Fibroblast of lung (primary cell): ENCODE measurements at regions not wholly inside any gene's neighbourhood (a gene's known extent, or its start where the extent isn't known, plus 50 kb on each side); places are given as distances from the start of the nearest gene placed in this dataset.

Experiments
- DNase-seq, 2 donors: peaks; one replicate each; pipeline versions ENCODE4 v3.0.0 to v3.0.0-alpha.2; 2010; ENCODE audit warnings: low read depth in 2 of 2
- H2AFZ ChIP-seq: 2 replicates; pipeline ENCODE4 v1.5.1; 2012; ENCODE audit warnings: low read length, control low read depth, inconsistent platforms
- H3K27ac ChIP-seq: 2 replicates; pipeline ENCODE4 v1.5.1; 2011; ENCODE audit warnings: low read length, control low read depth; ENCODE audit not compliant: insufficient read depth
- H3K27me3 ChIP-seq: 2 replicates; pipeline ENCODE4 v1.5.1; 2011; ENCODE audit warnings: mild to moderate bottlenecking, low read length; ENCODE audit not compliant: control insufficient read depth, insufficient read depth
- H3K36me3 ChIP-seq: 2 replicates; pipeline ENCODE4 v1.5.1; 2011; ENCODE audit warnings: low read length; ENCODE audit not compliant: control insufficient read depth, insufficient read depth
- H3K4me1 ChIP-seq: 2 replicates; pipeline ENCODE4 v1.5.1; 2011; ENCODE audit warnings: low read length; ENCODE audit not compliant: control insufficient read depth, insufficient read depth; ENCODE audit errors: extremely low read depth
- H3K4me2 ChIP-seq: 2 replicates; pipeline ENCODE4 v1.5.1; 2011; ENCODE audit warnings: low read length, control low read depth; ENCODE audit not compliant: insufficient read depth; ENCODE audit errors: extremely low read depth
- H3K4me3 ChIP-seq, 4 experiments: fragments of 200-600 bp in 1 of 4; sonication (generic) in 1 of 4; replicated peaks in 1 of 4; 2 replicates each; pipeline ENCODE4 v1.5.1; 2011 to 2016; ENCODE audit warnings: low read length in 4 of 4, low read depth in 3 of 4, mild to moderate bottlenecking in 3 of 4, control low read depth in 2 of 4, inconsistent platforms in 1 of 4, mixed read lengths in 1 of 4; ENCODE audit not compliant: insufficient read depth in 1 of 4; ENCODE audit errors: control extremely low read depth in 1 of 4
- H3K79me2 ChIP-seq: 2 replicates; pipeline ENCODE4 v1.5.1; 2012; ENCODE audit warnings: mild to moderate bottlenecking, low read length, inconsistent platforms; ENCODE audit not compliant: control insufficient read depth, insufficient read depth
- H3K9ac ChIP-seq: 2 replicates; pipeline ENCODE4 v1.5.1; 2011; ENCODE audit warnings: mild to moderate bottlenecking, low read length, control low read depth; ENCODE audit not compliant: insufficient read depth
- H3K9me3 ChIP-seq: 2 replicates; pipeline ENCODE4 v1.5.1; 2012; ENCODE audit warnings: low read depth, low read length; ENCODE audit not compliant: control insufficient read depth, insufficient read depth
- H4K20me1 ChIP-seq: 2 replicates; pipeline ENCODE4 v1.5.1; 2011; ENCODE audit warnings: low read length; ENCODE audit not compliant: control insufficient read depth, insufficient read depth; ENCODE audit errors: extremely low read depth
- CTCF ChIP-seq, 2 donors: IDR thresholded peaks in 1 of 2; conservative IDR thresholded peaks in 1 of 2; 1 replicate in 1 of 2; 2 replicates in 1 of 2; pipeline ENCODE4 v1.5.1; 2011 to 2012; ENCODE audit warnings: low read length in 2 of 2, control low read depth in 1 of 2, inconsistent platforms in 1 of 2, low read depth in 1 of 2, mild to moderate bottlenecking in 1 of 2
- EZH2 ChIP-seq: IDR thresholded peaks from 2 replicates; pipeline ENCODE4 v1.5.1; 2012; ENCODE audit warnings: low read length, control low read depth, mild to moderate bottlenecking; ENCODE audit errors: missing control alignments

GRCh38 chr5:38669361-38669880 lies 113.0 kb upstream of the LIFR start:
- H4K20me1 ChIP-seq, result no peaks in the 10 kb centered on the region
- H3K27ac ChIP-seq, result no peak overlapping the region
- no peaks in the 10 kb centered on the region for H3K36me3 ChIP-seq
- no peak for TF ChIP-seq EZH2
- TF ChIP-seq CTCF (conservative IDR thresholded peaks at IDR 0.05 in 1 of 2, IDR thresholded peaks at IDR 0.05 in 1 of 2; ENCODE audit: low read depth in 1 of 2, low read length in 2 of 2), result no peak
- H3K9me3 ChIP-seq, result no peaks in the 10 kb centered on the region
- no peaks in the 10 kb centered on the region for H3K79me2 ChIP-seq
- no peak overlapping the region for H3K9ac ChIP-seq
- H3K4me3 ChIP-seq, result no peak overlapping the region
- no peaks in the 10 kb centered on the region for H3K27me3 ChIP-seq
- H3K4me2 ChIP-seq, result no peak overlapping the region
- H3K4me1 ChIP-seq, result no peaks in the 10 kb centered on the region
- H2AFZ ChIP-seq, result no peak overlapping the region
- no peak for DNase-seq

DNA sequence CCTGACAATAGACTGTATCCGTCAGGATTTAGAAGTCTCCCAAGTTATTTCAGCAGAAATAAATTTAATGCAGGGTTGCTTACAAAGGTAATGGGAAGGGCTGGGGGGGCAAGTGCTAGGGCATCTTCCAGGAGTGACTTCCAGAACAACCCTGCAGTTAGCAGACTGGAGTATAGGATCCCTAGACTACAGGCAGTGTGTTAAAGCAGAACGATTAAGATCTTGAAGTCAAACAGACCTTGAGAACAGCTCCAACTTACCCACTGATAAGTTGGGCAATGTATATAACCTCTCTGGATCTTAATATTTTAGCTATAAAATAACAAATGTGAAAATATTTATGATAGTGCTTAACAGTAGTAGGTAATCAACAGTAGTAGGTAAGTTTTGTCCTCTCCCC lies 113.6 kb upstream of the LIFR start:
- Histone ChIP-seq H3K4me2 (no peak overlapping the region), H3K27ac (no peak overlapping the region), H3K79me2 (no peaks in the 10 kb centered on the region), H2AFZ (no peak overlapping the region), H4K20me1 (no peaks in the 10 kb centered on the region), H3K4me1 (no peaks in the 10 kb centered on the region), H3K9ac (no peak overlapping the region), H3K4me3 (no peak overlapping the region), H3K36me3 (no peaks in the 10 kb centered on the region), H3K9me3 (no peaks in the 10 kb centered on the region), H3K27me3 (no peaks in the 10 kb centered on the region)
- no peak for DNase-seq
- no peak for TF ChIP-seq EZH2
- TF ChIP-seq CTCF (conservative IDR thresholded peaks at IDR 0.05 in 1 of 2, IDR thresholded peaks at IDR 0.05 in 1 of 2; ENCODE audit: low read depth in 1 of 2, low read length in 2 of 2), result no peak

DNA sequence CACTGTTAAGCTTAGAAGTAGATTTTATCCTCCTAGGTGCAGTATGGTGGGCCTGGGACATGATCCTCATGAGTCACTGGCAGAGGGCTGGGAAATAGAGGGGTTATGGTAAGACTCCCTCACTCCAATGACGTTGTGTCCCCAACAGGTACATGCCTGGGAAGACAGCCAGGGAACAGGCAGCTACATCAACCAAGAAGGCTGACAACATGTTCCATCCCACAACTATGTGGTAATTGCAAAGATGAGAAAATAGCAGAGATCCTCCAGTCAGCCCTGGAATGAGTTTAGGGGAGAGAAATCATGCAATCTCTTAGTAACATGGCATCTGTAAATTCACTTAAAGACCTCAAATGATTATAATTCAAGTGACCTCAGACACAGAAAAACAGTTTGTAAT lies 114.4 kb upstream of the LIFR start:
- DNase-seq, result peak; percentile 20 to 41
- Histone ChIP-seq H2AFZ (no peak overlapping the region), H3K4me1 (no peaks in the 10 kb centered on the region), H3K4me3 (no peak overlapping the region), H3K27me3 (no peaks in the 10 kb centered on the region), H3K27ac (no peak overlapping the region), H3K79me2 (no peaks in the 10 kb centered on the region), H4K20me1 (no peaks in the 10 kb centered on the region), H3K9me3 (no peaks in the 10 kb centered on the region), H3K4me2 (no peak overlapping the region), H3K36me3 (no peaks in the 10 kb centered on the region), H3K9ac (no peak overlapping the region)
- TF ChIP-seq CTCF (conservative IDR thresholded peaks at IDR 0.05 in 1 of 2, IDR thresholded peaks at IDR 0.05 in 1 of 2; ENCODE audit: low read depth in 1 of 2, low read length in 2 of 2), result no peak
- TF ChIP-seq EZH2, result no peak
